GM19324 (cell line): ENCODE measurements at regions not wholly inside any gene's neighbourhood (a gene's known extent, or its start where the extent isn't known, plus 50 kb on each side); places are given as distances from the start of the nearest gene placed in this dataset.

Experiments
- ATAC-seq: cut with Tn5 transposase; IDR thresholded peaks from one replicate; pipeline ENCODE4 v1.9.1; 2021; ENCODE audit warnings: mild to moderate bottlenecking, moderate library complexity; ENCODE audit not compliant: unreplicated experiment, low FRiP score

DNA sequence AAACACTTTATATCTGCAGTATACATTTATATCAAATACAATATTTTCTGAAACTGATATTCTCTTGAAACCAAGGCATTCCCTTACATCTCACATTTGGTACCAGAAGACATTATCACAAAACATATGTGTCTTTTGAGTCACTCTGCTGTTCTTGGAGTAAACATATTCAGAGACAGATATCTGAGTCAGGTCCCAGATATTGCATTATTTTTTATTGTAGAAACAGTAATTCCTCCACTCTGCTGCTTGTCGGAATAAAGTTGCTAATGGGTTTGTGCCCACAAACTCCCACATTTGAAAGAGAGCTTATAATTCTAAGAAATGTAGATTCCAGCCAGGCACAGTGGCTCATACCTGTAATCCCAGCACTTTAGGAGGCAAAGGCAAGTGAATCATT is 261.1 kb upstream of the DAPK1 start:
- ATAC-seq = no peak

GRCh38 chr9:87237336-87237735 is 260.3 kb upstream of the DAPK1 start:
- no peak for ATAC-seq

GRCh38 chr9:87238545-87238944 is 259.1 kb upstream of the DAPK1 start:
- ATAC-seq = no peak

DNA sequence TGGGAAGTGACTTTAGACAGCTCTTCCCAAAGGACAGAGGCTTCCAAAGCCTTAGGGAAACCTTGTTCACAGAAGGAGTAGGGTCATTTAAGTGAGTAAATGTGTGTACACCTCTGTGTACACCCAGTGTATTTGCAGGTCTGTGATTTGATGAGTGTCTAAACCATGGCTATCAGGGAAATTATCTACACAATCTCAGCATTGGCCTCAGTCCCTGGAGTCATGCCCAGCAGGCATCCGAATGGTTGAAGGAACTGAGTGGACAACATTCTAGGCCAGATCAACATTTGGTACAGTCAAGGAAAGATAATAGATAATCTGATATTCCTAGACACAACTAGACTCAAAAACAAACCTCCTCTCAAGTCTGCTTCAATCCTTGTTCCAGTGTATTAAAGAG is 258.4 kb upstream of the DAPK1 start:
- no peak for ATAC-seq

DNA sequence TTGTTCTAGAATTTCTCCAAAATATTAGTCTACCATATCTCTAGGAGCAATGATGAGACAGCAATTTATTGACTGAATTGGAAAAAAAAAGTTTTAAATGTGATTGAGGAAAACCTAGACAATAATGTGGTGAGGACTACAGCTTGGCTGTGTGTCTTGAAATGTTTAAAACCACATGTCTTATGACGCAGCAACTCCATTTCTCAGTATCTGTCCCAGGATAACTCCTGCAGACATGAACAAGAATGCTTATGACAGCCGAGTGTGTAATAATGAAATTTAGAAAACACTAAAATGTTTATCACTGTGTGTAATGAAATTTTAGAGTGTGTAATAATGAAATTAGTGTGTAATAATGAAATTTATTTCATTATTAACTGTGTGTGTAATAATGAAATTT is 254.1 kb upstream of the DAPK1 start:
- no peak for ATAC-seq

GRCh38 chr9:87245271-87245670 is 252.4 kb upstream of the DAPK1 start:
- no peak for ATAC-seq

DNA sequence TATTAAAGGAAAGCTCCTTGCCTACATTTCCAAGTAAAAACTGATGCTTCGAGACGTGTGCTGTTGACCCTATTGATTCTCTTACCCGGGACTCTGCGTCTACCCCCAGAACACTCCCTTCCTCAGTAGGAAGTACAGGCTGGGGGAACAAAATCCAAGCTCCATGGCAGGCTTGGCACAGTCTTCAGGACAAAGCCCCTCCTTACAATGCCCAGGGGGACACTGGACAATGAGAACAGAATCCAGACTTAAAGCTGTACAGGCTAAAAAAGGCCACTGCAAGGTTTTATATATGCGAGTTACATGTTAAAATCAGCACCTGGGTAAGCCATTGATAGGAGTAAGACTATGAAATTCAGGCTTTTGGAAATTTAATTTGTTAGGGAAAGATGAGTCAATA is 250.6 kb upstream of the DAPK1 start:
- ATAC-seq = no peak

DNA sequence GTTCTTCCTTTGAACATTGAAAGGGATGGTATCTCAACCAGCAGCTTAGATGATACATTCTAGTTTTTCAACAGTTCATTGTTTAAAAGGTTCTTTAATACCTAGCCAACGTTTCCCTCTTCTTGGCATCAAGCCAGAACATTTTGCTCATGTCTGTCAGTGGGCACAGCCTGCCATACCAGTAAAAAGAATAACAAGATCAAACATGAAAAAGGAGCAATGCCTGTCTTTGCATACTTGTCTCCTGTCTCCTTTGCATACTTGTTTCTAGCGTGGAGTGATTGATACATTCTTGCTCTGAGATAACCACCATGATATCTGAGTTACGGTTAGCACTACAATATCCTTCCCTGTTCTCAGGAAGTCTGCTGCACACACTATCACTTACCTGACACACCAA is 248.6 kb upstream of the DAPK1 start:
- ATAC-seq = no peak

GRCh38 chr9:87250205-87250604 is 247.5 kb upstream of the DAPK1 start:
- ATAC-seq = no peak

GRCh38 chr9:87255431-87256155 is 242.1 kb upstream of the DAPK1 start:
- no peak for ATAC-seq

DNA sequence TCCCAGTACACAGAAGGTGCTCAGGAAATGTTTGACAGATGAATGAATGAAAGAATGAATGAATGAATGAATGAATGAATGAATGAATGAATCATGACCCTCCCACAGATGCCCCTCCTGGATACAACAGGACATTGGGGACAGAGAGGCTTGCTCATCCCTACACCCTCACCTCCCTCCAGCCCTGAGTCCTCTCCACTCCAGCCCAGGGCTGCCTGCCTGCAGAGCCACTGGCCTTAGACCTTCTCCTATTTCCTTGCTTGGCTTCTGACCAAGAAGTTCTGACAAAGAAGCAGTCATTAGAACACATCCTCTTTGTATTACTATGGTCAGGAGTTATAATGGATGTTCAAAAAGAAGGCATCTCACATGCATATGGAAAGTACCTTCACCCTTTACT is 240.7 kb upstream of the DAPK1 start:
- no peak for ATAC-seq

- no peak for ATAC-seq
Measured at GRCh38 chr9:87259543-87260518, 237.8 kb upstream of the DAPK1 start.

DNA sequence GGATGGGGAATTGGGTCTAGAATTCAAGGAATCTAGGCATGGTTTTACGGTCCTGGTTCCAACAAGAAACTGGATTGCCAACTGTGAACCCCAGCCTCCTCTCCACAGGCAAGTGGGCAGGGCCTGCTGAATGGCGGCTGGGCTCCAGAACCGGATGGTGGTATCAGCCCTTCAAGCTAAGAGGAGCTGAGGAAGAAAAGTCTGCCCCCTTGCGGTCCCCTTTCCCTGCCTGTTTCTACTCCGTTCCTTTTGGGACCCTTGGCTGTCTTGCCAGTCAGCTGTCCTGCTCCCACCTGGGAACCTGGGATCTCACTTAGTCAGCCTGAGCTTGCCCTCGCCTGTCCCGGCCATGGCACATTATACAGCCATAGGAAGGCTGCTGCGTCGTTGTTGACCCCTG is 234.4 kb upstream of the DAPK1 start:
- no peak for ATAC-seq

GRCh38 chr9:87266697-87267096 is 231.0 kb upstream of the DAPK1 start:
- no peak for ATAC-seq

- ATAC-seq = no peak
Measured at GRCh38 chr9:87267251-87268070, 230.2 kb upstream of the DAPK1 start.

DNA sequence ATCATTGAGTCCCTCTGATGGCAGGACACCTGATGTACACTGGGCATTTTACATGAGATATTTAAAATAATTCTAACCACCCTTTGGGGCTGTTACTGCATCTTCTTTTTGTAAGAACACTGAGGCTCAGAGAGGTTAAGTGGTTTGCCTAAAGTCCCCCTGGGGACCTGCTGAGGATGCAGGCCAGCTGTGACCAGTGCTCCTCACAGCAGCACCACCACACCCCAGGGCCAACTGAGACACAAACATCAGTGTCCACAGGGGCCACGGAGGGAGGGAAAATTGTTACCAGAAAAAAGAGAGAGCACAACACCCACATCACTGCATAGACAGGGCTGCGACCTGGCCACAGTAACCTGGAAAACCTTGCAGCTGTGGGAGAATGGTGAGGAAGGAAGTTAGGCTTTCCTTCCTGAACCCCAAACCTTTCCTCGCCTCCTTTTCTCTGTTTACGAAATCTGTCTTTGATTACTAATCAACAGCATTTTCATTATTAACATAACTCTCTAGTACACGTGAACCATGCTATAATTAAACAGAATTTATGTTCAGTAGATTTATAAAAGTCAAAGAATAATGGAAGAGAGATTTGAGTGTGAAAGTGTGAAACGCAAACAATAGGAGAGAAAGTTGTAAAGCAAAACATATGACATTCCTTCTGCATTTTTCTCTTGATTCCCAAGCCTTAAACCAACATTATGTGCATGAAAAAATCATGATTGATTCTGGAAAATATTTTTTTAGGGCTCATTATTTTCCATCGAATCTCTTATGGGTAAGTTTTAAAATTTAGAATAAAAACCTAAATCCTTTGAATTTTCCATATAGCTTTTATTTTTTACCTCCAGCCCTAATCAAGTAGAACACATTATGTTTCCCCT is 228.1 kb upstream of the DAPK1 start:
- no peak for ATAC-seq

- ATAC-seq = no peak
Measured at GRCh38 chr9:87270221-87270847, 227.3 kb upstream of the DAPK1 start.

DNA sequence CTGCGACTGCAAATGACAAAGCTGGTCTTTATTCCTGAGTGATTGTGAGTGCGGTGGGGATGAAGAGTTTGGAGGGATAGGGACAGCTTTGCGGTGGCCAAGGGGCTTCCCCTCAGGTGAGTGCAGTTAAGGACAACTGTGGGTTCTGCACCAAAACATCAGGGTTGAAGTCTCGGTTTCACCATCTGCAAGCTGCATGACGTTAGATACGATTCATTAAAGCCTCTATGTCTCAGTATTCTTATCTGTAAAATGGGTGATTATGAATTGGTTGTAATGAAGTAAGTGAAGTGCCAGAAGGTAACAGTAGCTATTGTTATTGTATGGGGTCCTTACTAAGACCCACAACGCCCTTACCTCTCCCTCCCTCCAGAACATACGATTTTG is 226.8 kb upstream of the DAPK1 start:
- no peak for ATAC-seq

DNA sequence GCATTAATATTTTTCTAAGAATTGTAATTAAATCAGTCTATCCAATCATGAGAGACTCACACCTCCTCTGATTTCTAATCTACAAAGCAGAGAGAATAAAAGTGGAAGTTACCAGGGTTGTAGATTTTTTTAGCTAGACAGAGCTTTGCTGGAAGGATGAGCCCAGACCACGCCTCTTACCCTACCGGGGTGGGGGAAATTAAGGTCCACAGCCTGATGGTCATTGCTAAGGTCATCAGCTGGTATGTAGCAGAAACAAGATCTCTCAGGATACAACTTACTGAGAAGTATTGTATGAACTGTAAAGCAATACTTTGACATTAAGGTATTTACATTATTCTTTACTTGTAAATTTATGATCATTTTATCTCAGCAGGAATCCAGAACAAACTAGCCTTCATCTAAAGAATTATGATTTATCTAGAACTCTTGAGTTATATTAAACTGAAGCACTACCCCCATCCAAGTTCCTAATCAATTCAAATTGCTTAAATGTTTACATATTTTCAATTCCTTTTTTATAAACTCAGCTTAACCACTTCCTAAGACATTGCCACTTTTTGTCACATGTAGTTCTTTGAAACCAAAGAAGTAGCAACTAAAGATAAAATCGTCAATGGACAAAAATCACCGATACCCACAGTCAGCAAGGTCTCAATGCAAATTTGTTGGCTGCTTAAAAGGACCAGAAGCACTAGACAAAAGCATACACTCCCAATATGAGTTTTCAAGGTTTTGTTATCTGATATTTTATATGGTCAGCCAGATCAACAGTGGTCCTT is 225.8 kb upstream of the DAPK1 start:
- no peak for ATAC-seq
